ENCODE measurements at regions not wholly inside any gene's neighbourhood (a gene's known extent, or its start where the extent isn't known, plus 50 kb on each side); places are given as distances from the start of the nearest gene placed in this dataset.

DNA sequence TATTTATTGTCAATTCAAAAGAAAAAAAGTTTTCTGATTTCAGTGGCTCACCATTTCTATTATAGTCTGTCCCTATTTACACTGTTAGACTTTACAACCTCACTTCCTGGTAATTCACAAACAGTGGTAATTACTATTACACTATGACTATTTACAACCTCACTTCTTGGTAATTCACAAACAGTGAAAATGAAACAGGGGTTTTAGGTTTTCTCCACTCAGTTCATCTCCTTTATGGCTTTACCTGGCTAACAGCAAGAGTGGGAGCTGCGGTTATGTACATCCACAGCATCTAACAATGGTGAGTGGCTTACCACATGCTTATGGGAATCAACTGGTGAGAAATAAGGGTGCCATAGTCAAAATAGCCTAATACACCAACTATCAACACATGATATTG lies 166.4 kb downstream of the CASP12 start:
- TF ChIP-seq ZFP3 (tag by site-specific recombination; IDR thresholded peaks at IDR 0.05; ENCODE audit: low read depth) (no peak), ZNF660 (tag by site-specific recombination; IDR thresholded peaks at IDR 0.05) (no peak), ZFP41 (tag by site-specific recombination; IDR thresholded peaks at IDR 0.05; ENCODE audit: borderline replicate concordance) (no peak), WT1 (tag by site-specific recombination; IDR thresholded peaks at IDR 0.05) (no peak), ZNF416 (tag by site-specific recombination; IDR thresholded peaks at IDR 0.05) (no peak), ZNF302 (tag by site-specific recombination; IDR thresholded peaks at IDR 0.05; ENCODE audit: low read depth) (no peak)
- TF ChIP-seq, protein P1, sequence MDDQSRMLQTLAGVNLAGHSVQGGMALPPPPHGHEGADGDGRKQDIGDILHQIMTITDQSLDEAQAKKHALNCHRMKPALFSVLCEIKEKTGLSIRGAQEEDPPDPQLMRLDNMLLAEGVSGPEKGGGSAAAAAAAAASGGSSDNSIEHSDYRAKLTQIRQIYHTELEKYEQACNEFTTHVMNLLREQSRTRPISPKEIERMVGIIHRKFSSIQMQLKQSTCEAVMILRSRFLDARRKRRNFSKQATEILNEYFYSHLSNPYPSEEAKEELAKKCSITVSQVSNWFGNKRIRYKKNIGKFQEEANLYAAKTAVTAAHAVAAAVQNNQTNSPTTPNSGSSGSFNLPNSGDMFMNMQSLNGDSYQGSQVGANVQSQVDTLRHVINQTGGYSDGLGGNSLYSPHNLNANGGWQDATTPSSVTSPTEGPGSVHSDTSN (CRISPR knock-in tag; IDR thresholded peaks at IDR 0.05) = no peak
- TF ChIP-seq, protein P2, sequence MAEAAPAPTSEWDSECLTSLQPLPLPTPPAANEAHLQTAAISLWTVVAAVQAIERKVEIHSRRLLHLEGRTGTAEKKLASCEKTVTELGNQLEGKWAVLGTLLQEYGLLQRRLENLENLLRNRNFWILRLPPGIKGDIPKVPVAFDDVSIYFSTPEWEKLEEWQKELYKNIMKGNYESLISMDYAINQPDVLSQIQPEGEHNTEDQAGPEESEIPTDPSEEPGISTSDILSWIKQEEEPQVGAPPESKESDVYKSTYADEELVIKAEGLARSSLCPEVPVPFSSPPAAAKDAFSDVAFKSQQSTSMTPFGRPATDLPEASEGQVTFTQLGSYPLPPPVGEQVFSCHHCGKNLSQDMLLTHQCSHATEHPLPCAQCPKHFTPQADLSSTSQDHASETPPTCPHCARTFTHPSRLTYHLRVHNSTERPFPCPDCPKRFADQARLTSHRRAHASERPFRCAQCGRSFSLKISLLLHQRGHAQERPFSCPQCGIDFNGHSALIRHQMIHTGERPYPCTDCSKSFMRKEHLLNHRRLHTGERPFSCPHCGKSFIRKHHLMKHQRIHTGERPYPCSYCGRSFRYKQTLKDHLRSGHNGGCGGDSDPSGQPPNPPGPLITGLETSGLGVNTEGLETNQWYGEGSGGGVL (tag by site-specific recombination; IDR thresholded peaks at IDR 0.05) = no peak
- TF ChIP-seq, protein P3, sequence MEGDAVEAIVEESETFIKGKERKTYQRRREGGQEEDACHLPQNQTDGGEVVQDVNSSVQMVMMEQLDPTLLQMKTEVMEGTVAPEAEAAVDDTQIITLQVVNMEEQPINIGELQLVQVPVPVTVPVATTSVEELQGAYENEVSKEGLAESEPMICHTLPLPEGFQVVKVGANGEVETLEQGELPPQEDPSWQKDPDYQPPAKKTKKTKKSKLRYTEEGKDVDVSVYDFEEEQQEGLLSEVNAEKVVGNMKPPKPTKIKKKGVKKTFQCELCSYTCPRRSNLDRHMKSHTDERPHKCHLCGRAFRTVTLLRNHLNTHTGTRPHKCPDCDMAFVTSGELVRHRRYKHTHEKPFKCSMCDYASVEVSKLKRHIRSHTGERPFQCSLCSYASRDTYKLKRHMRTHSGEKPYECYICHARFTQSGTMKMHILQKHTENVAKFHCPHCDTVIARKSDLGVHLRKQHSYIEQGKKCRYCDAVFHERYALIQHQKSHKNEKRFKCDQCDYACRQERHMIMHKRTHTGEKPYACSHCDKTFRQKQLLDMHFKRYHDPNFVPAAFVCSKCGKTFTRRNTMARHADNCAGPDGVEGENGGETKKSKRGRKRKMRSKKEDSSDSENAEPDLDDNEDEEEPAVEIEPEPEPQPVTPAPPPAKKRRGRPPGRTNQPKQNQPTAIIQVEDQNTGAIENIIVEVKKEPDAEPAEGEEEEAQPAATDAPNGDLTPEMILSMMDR (tag by site-specific recombination; IDR thresholded peaks at IDR 0.05) = no peak
- TF ChIP-seq, protein P4, sequence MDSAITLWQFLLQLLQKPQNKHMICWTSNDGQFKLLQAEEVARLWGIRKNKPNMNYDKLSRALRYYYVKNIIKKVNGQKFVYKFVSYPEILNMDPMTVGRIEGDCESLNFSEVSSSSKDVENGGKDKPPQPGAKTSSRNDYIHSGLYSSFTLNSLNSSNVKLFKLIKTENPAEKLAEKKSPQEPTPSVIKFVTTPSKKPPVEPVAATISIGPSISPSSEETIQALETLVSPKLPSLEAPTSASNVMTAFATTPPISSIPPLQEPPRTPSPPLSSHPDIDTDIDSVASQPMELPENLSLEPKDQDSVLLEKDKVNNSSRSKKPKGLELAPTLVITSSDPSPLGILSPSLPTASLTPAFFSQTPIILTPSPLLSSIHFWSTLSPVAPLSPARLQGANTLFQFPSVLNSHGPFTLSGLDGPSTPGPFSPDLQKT (IDR thresholded peaks at IDR 0.05; ENCODE audit: borderline replicate concordance, low read depth, low read length) = no peak

Data from HEK293 (cell line).